ENCODE measurements at regions not wholly inside any gene's neighbourhood (a gene's known extent, or its start where the extent isn't known, plus 50 kb on each side); places are given as distances from the start of the nearest gene placed in this dataset.

- intact Hi-C loops (cut with micrococcal nuclease): no loop called here
- Histone ChIP-seq H3K9ac (ENCODE audit: low read length) (no peak overlapping the region), H4K20me1 (ENCODE audit: low read length) (no peaks in the 10 kb centered on the region), H3F3A (ENCODE audit: low read length, unreplicated experiment) (peaks cover 3% of the 10 kb centered on the region), H3K27me3 (ENCODE audit: low read length) (no peaks in the 10 kb centered on the region), H3K4me2 (ENCODE audit: low read length) (no peak overlapping the region), H3K9me3 (ENCODE audit: low read length) (no peaks in the 10 kb centered on the region), H3K27ac (ENCODE audit: low read length) (no peak overlapping the region), H3K4me3 (ENCODE audit: low read length) (no peak overlapping the region), H2AFZ (ENCODE audit: low read length) (no peak overlapping the region), H3K36me3 (ENCODE audit: low read depth, low read length) (no peaks in the 10 kb centered on the region), H3K4me1 (ENCODE audit: insufficient read depth, low read length) (peaks cover 36% of the 10 kb centered on the region), H3K79me2 (ENCODE audit: low read length) (no peaks in the 10 kb centered on the region), H3K9me2 (replicated peaks; ENCODE audit: low read length) (no peaks in the 10 kb centered on the region)
- TF ChIP-seq EZH2 (IDR thresholded peaks at IDR 0.05; ENCODE audit: low read length, unreplicated experiment) (no peak), EZH2phosphoT487 (IDR thresholded peaks at IDR 0.05; ENCODE audit: borderline replicate concordance, low read length) (no peak), CTCF (conservative IDR thresholded peaks at IDR 0.05; ENCODE audit: low read depth, low read length) (no peak)
- ATAC-seq (no peak), DNase-seq (no peak)
- BruUV-seq (replicated peaks): no TSS peak
- ChIA-PET CTCF (no interaction called here), POLR2A (ENCODE audit: unreplicated experiment) (no interaction called here)
Observed at GRCh38 chr5:54738973-54739367, 221.4 kb downstream of the SNX18 start.

GRCh38 chr5:54738118-54738972 lies 220.8 kb downstream of the SNX18 start:
- no TSS peak for BruUV-seq (replicated peaks)
- ATAC-seq (peak; percentile 38; the same call in 1 of the 2 replicates), DNase-seq (peak; percentile 57)
- Histone ChIP-seq H3K27me3 (ENCODE audit: low read length) (no peaks in the 10 kb centered on the region), H3K4me1 (ENCODE audit: insufficient read depth, low read length) (peaks cover 30% of the 10 kb centered on the region), H3K9me2 (replicated peaks; ENCODE audit: low read length) (no peaks in the 10 kb centered on the region), H3K9me3 (ENCODE audit: low read length) (no peaks in the 10 kb centered on the region), H3K9ac (ENCODE audit: low read length) (no peak overlapping the region), H4K20me1 (ENCODE audit: low read length) (no peaks in the 10 kb centered on the region), H3K36me3 (ENCODE audit: low read depth, low read length) (no peaks in the 10 kb centered on the region), H3K4me3 (ENCODE audit: low read length) (no peak overlapping the region), H3F3A (ENCODE audit: low read length, unreplicated experiment) (peaks cover 3% of the 10 kb centered on the region), H3K4me2 (ENCODE audit: low read length) (no peak overlapping the region), H2AFZ (ENCODE audit: low read length) (0 out of 2 replicates have a peak overlapping the region, but pooled peaks have one; percentile 6), H3K27ac (ENCODE audit: low read length) (no peak overlapping the region), H3K79me2 (ENCODE audit: low read length) (no peaks in the 10 kb centered on the region)
- TF ChIP-seq EZH2 (IDR thresholded peaks at IDR 0.05; ENCODE audit: low read length, unreplicated experiment): no peak
- TF ChIP-seq CTCF (conservative IDR thresholded peaks at IDR 0.05; ENCODE audit: low read depth, low read length): no peak
- TF ChIP-seq EZH2phosphoT487 (IDR thresholded peaks at IDR 0.05; ENCODE audit: borderline replicate concordance, low read length): no peak
- ChIA-PET CTCF (no interaction called here), POLR2A (ENCODE audit: unreplicated experiment) (no interaction called here)
- intact Hi-C loops (cut with micrococcal nuclease): no loop called here
